ENCODE measurements at regions not wholly inside any gene's neighbourhood (a gene's known extent, or its start where the extent isn't known, plus 50 kb on each side); places are given as distances from the start of the nearest gene placed in this dataset.
"Not testable (repeated sequence)": the region's sequence is repeated elsewhere in the genome, so short reads cannot be mapped to it uniquely, and the experiment has no call there.

DNA sequence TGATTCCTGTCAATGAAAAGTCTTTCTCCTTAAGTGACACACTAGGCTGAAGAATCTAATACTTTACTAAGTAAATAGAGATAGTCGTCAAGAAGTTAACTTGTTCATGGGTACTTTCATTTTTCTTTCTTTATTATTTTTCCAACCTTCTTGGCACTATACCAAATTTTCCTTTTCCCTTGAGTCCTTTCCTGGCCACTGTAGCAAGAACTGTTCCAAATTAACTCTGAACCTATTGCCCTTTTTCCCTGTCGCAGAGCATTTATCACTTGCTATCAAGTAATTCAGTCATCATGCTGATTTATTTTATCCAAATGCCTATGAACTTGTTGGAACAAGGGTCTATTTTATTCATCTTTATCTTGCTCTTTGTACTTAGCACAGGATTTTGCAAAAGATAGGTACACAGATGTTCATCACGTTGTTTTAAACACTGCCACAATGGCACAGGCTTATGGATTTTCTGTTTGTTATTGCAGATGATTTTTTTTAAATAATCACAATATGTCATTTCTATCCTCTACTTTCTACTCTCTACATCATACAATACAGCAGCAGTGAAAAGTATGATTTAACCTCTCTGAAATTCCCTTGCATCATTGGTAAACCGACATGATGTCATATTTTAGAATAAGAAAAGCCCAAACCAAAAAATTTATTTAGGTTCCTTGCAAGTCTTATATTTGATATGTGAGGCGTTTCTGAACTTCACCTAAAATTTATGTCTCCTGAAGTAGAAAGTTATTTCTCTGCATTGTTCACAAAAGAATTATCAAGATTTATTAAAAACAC, 2352.3 kb downstream of the PCDH7 start:
- no peak for TF ChIP-seq POLR2A (IDR thresholded peaks at IDR 0.05; ENCODE audit: low read depth, low read length)
- DNase-seq (ENCODE audit: insufficient read length, low spot score) (no peak), FAIRE-seq (no peak)

DNA sequence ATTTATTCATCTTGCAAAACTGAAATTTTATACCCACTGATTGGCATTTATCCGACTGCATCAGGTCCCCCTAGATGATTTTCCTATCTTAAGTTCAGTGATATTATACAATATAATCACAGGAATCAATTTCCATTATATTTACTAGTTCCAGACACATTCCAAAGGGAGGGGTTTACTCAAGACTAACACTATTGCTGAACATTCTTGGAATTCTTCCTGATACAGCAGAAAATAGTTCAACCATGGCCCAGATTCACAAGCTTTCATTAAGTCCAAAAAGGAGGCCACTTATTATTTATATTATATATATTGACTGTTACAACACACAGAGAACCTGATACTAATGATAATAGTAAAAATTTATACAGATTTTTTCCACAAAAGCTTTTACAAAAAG, 2353.6 kb downstream of the PCDH7 start:
- TF ChIP-seq POLR2A (IDR thresholded peaks at IDR 0.05; ENCODE audit: low read depth, low read length): no peak
- no peak for FAIRE-seq
- DNase-seq (ENCODE audit: insufficient read length, low spot score): no peak

DNA sequence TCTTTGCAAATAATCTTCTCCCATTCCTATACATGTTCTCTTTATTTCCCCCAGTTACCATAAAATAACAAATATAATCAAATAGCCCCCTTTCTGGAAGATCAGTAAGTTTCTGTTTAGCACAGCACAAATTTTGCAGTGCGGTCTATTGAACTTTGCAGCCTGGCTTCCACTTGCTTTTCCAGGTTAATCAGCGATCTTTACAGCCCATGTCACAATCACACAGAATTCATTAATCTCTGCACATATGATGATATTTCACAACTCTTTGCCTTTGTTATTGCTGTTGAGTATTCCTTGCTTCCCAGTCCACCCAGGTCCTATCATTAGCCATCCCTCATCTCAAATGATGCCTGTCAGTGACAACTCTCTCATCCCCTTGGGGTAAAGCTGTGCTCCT, 2358.0 kb downstream of the PCDH7 start:
- no peak for FAIRE-seq
- no peak for TF ChIP-seq POLR2A (IDR thresholded peaks at IDR 0.05; ENCODE audit: low read depth, low read length)

DNA sequence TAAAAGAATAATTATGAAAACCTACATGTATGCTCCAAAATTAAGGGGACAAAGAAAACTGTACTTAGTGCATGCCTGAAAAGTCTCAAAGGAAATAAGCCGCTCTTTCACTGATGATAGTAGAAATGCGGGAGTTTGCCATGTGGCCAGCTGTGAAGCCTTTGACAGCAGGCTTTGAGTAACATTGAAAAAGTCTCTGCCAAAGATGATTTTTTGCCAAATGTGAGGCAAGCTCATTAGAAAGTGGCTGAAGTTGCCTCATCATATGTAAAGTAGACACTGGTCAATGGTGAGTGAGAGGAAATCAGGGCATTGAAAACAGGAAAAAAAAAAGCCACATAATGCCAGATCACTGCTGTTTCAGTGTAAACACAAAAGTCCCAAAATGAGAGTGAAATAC, 2360.1 kb downstream of the PCDH7 start:
- DNase-seq (ENCODE audit: insufficient read length, low spot score) (no peak), FAIRE-seq (no peak)
- TF ChIP-seq POLR2A (IDR thresholded peaks at IDR 0.05; ENCODE audit: low read depth, low read length): no peak

More for the DNA sequence above, 2358.0 kb downstream of the PCDH7 start:
- no peak for DNase-seq (ENCODE audit: insufficient read length, low spot score)

DNA sequence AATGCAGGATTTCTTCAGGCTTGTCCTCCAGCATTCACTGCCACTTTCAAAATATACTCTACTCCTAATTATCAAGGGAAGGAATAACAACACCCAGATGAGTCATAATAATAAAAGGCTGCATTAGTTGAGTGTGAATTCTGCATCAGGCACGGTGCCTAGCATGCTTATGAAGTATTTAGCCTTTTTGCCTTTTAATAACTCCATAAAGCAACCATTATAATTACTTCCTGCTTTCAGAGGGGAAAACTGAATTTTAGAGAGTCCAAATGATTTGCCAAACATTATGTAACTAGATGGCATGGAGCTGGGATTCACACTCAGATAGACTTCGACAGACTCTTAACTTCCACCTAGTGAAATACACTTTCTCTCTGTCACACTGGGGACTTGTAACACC, 2365.5 kb downstream of the PCDH7 start:
- FAIRE-seq (no peak), DNase-seq (ENCODE audit: insufficient read length, low spot score) (no peak)
- no peak for TF ChIP-seq POLR2A (IDR thresholded peaks at IDR 0.05; ENCODE audit: low read depth, low read length)

DNA sequence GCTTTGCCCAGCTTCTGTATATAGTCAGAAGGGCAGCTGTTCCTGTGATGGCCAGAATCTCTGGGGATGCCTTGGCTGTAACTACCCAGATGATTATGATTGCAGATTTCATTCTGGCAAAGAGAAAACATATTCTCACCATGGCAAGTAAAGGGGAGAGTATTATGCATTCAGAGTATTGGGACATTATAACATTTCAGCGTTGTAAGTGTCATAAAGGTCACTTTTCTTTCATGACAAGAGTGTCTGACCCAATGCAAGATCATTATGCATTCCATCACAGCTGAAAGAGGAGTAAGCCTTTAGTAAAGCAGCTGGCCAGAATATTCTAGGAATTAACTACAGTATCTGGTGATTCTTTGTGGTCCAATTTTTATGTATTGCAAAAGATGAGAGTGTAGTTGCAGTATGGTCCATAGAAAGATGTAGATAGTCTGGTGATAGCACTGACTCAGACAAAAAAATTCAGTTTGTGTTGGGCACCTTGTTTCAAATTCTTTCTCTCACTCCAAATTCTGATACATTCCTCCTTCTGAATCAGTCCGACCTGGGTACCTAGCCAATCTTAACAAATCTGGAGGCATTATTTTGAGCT, 2366.3 kb downstream of the PCDH7 start:
- no peak for FAIRE-seq
- no peak for TF ChIP-seq POLR2A (IDR thresholded peaks at IDR 0.05; ENCODE audit: low read depth, low read length)
- DNase-seq (ENCODE audit: insufficient read length, low spot score): no peak

DNA sequence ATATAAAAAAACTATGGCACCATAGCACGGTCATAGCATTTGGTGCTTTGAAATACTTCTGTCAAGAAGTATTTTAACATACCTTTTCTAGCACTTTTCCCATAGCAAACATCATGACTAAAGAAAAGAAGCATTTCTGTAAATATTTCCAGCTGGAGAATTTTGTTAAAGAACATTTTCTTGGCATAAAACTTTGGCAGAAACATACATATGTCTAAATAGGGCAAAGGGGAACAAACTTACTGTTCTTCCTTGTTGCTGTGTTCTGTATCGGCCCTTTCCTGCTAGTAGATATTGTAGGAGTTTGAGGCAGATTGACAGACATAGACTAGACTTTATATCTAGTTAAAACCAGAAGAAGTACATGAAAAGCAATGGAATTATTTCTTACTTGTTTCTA, 2368.5 kb downstream of the PCDH7 start:
- FAIRE-seq (no peak), DNase-seq (ENCODE audit: insufficient read length, low spot score) (no peak)
- no peak for TF ChIP-seq POLR2A (IDR thresholded peaks at IDR 0.05; ENCODE audit: low read depth, low read length)

DNA sequence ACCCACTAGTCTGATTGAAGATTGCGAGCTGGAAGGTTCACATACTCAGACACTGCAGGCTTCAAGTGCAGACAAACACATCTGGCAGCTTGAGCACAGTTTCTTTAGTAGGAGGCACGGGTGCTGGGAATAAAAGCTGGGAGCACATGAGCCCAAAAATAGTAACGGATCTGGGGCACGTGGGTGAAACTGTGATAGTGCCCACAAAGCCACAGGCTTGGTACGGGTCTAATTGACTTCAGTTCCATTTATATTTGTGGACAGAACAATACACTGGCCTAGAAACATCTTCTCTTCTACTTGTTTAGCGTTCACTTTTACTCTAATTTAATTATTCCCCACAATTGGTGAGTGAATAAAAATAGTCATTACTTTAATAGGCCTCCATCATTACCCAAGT, 2370.7 kb downstream of the PCDH7 start:
- FAIRE-seq: no peak
- DNase-seq (ENCODE audit: insufficient read length, low spot score): no peak
- no peak for TF ChIP-seq POLR2A (IDR thresholded peaks at IDR 0.05; ENCODE audit: low read depth, low read length)

DNA sequence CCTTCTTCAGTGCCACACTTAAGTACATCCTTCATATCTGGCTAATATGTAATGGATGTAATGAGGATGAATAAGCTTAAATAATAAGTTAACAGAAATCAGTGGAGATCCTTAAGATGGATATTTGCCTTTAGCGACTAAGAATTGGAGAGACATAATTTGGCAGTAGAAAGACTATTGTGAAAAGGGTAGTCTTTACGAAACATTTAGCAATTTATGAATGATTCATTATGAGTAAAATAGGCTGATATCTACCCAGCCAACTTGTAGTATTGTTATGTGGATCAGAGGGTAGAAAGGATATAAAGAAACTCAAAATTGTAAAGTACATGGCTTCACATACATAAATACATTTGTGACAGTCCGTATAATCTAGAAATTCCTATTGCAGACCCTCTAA, 2371.8 kb downstream of the PCDH7 start:
- FAIRE-seq: no peak

DNA sequence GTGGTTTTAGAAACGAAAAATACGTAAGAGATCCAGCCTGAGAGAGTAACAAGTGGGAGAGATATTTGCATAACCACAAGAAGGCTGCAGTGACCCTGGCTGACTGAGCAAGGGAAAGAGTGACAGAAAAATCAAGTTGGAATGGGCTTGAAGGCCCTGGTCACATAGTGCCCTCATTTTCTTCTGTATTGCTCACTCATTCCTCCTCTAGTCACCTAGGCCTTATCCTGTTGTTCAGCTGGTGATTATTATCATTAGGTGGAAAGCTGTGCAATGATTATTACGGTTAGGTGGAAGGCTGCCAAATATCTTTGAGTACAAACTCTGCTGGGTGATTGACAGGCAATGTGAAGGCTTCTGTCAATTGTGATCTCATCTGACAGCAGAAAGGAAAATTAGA, 2384.1 kb downstream of the PCDH7 start:
- no peak for DNase-seq (ENCODE audit: insufficient read length, low spot score)
- TF ChIP-seq POLR2A (IDR thresholded peaks at IDR 0.05; ENCODE audit: low read depth, low read length): no peak
- FAIRE-seq: no peak

More for the DNA sequence above, 2371.8 kb downstream of the PCDH7 start:
- DNase-seq (ENCODE audit: insufficient read length, low spot score): no peak
- no peak for TF ChIP-seq POLR2A (IDR thresholded peaks at IDR 0.05; ENCODE audit: low read depth, low read length)

DNA sequence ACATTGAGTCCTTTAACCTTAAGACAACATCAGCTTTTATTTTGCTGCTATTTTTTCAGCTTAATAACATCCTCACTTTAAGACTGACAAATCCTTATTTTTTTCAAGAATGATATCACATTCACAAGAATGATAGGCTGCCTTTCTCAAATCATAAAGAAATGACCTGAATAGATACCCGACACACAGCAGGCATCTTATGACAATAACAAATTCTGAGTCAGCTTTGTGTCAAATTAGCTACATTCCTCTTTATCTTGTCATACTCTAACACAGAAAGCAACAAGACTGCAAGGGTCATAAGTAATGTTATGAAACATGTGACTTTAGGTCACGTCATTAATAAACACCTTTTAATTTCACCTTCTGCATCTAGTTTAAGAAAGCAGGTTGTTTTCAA, 2387.6 kb downstream of the PCDH7 start:
- no peak for TF ChIP-seq POLR2A (IDR thresholded peaks at IDR 0.05; ENCODE audit: low read depth, low read length)
- DNase-seq (ENCODE audit: insufficient read length, low spot score) (no peak), FAIRE-seq (no peak)

DNA sequence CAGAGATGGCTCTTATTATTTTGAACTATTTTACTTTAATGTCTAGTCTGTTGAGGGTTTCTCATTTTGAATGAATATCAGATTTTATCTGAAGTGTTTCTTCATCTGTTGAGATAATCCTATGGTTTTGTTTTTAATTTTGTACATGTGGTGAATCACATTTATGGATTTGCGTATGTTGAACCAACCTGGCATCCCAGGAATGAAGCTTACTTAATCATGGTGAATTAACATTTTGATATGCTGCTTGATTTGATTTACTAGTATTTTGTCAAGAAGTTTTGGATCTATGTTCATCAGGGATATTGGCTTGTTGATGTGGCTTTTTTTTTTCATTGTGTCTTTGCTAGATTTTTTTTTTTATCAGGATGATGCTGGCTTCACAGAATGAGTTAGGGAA, 2390.9 kb downstream of the PCDH7 start:
- TF ChIP-seq POLR2A (IDR thresholded peaks at IDR 0.05; ENCODE audit: low read depth, low read length): no peak
- FAIRE-seq (no peak), DNase-seq (ENCODE audit: insufficient read length, low spot score) (no peak)

DNA sequence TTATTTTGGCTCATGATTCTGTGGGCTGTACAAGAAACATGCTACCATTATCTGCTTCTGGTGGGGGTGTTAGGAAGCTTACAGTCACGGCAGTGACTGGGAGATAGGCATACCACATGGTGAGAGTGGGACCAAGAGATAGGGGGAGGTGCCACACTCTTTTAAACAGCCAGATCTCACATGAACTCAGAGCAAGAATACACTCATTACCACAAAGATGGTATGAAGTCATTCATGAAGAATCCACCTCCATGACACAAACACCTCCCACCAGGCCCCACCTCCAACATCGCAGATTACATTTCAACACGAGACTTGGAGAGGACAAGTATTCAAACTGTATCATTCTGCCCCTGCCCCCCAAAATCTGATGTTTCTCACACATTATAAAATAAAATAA, 2396.7 kb downstream of the PCDH7 start:
- FAIRE-seq (no peak), DNase-seq (ENCODE audit: insufficient read length, low spot score) (no peak)
- TF ChIP-seq POLR2A (IDR thresholded peaks at IDR 0.05; ENCODE audit: low read depth, low read length): no peak

DNA sequence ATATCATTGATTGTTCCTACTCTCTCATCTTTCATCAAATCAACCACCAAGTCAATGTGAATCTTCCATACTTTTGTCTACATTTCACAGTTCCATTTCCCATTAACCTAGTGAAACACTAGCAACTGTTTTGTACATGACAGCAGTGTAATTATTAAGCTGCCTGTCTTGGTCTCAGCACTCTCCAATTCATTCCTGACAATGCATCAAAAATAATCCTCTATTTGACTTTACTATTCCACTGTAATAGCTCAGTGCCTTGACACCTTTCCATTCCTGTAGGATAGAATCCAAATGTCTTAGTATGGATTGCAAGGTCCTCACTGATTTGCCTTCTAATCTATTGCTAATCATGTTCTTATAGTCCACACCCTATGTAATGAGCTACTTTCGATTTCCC, 2405.8 kb downstream of the PCDH7 start:
- DNase-seq (ENCODE audit: insufficient read length, low spot score) (no peak), FAIRE-seq (no peak)
- TF ChIP-seq POLR2A (IDR thresholded peaks at IDR 0.05; ENCODE audit: low read depth, low read length): no peak

DNA sequence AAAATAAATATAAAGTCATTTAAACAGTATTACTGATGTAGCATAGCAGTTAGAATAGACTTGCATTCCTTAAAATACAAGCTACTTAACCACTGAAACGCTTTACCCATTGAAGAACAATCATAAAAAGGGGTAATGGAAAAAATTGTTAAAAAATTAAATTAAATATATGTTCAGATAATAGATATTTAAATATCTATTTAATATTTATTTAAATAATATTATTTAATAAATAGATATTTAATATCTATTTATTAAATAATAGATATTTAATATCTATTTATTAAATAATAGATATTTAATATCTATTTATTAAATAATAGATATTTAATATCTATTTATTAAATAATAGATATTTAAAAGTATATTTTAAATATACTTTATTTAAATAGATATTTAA, 2410.5 kb downstream of the PCDH7 start:
- not testable (repeated sequence) for DNase-seq (ENCODE audit: insufficient read length, low spot score); FAIRE-seq

Data from H54 (cell line).